Endodermal cell (in vitro differentiated cells): ENCODE measurements at regions not wholly inside any gene's neighbourhood (a gene's known extent, or its start where the extent isn't known, plus 50 kb on each side); places are given as distances from the start of the nearest gene placed in this dataset.

ENCODE experiments used
- DNase-seq: peaks from one replicate; pipeline ENCODE4 v3.0.0-alpha.2; 2017
- H3K27ac ChIP-seq: 2 replicates; pipeline ENCODE4 v1.5.1; 2013; ENCODE audit warnings: mild to moderate bottlenecking, low read depth, low read length, moderate library complexity
- H3K27me3 ChIP-seq: 2 replicates; pipeline ENCODE4 v1.6.1; 2013; ENCODE audit warnings: mild to moderate bottlenecking, low read length, moderate library complexity; ENCODE audit not compliant: insufficient read depth, control insufficient read depth, poor library complexity, severe bottlenecking
- H3K36me3 ChIP-seq: 2 replicates; pipeline ENCODE4 v1.7.0; 2013; ENCODE audit warnings: mild to moderate bottlenecking, low read length, moderate library complexity; ENCODE audit not compliant: control insufficient read depth, insufficient read depth
- H3K4me1 ChIP-seq: one replicate; pipeline ENCODE4 v1.7.0; 2013; ENCODE audit warnings: low read length; ENCODE audit not compliant: control insufficient read depth, insufficient read depth
- H3K4me3 ChIP-seq: 2 replicates; pipeline ENCODE4 v1.5.1; 2013; ENCODE audit warnings: mild to moderate bottlenecking, low read length, moderate library complexity
- H3K9ac ChIP-seq: 2 replicates; pipeline ENCODE4 v1.6.1; 2013; ENCODE audit warnings: mild to moderate bottlenecking, low read length, moderate library complexity; ENCODE audit not compliant: poor library complexity, severe bottlenecking; ENCODE audit errors: extremely low read depth
- H3K9me3 ChIP-seq: 2 replicates; pipeline ENCODE4 v1.6.1; 2013; ENCODE audit warnings: mild to moderate bottlenecking, low read length, moderate library complexity; ENCODE audit not compliant: control insufficient read depth
- H3K27ac Mint-ChIP-seq: 2 replicates; pipeline ENCODE4 v1.8.0; 2020; ENCODE audit warnings: mixed read lengths
- H3K27me3 Mint-ChIP-seq: 2 replicates; pipeline ENCODE4 v1.8.0; 2021; ENCODE audit warnings: mild to moderate bottlenecking, mixed read lengths; ENCODE audit not compliant: insufficient read depth
- H3K36me3 Mint-ChIP-seq: 2 replicates; pipeline ENCODE4 v1.8.0; 2020; ENCODE audit warnings: low read depth, mixed read lengths
- H3K4me1 Mint-ChIP-seq: 2 replicates; pipeline ENCODE4 v1.8.0; 2020; ENCODE audit warnings: mixed read lengths
- H3K4me3 Mint-ChIP-seq: 2 replicates; pipeline ENCODE4 v1.8.0; 2020; ENCODE audit warnings: mild to moderate bottlenecking, moderate library complexity, mixed read lengths
- H3K9me3 Mint-ChIP-seq: 2 replicates; pipeline ENCODE4 v1.8.0; 2020; ENCODE audit warnings: mild to moderate bottlenecking, mixed read lengths
- CTCF ChIP-seq: fragments of 200-600 bp; sonication (generic); conservative IDR thresholded peaks from 2 replicates; pipeline ENCODE4 v1.5.0; 2021; ENCODE audit warnings: antibody characterized with exemption, mild to moderate bottlenecking
- WGBS, 2 experiments: methylation state at CpG; one replicate each; pipeline versions ENCODE4 v1.1.5 to v1.1.7; 2013; ENCODE audit warnings: missing lambda C conversion rate in 2 of 2, mixed read lengths in 1 of 2; ENCODE audit not compliant: insufficient coverage in 1 of 2, insufficient read length in 1 of 2; 5-methylcytosine and 5-hydroxymethylcytosine counted together

GRCh38 chr5:124439609-124440008, 306.8 kb downstream of the ZNF608 start:
- Histone ChIP-seq H3K27ac (peak overlapping the region; percentile 65), H3K4me1 (peaks cover 3% of the 10 kb centered on the region), H3K9me3 (peaks cover 12% of the 10 kb centered on the region), H3K36me3 (no peaks in the 10 kb centered on the region), H3K4me3 (no peak overlapping the region), H3K27me3 (no peaks in the 10 kb centered on the region), H3K9ac (no peak overlapping the region)
- H3K9me3 Mint-ChIP-seq = peaks cover 19% of the 10 kb centered on the region
- no peak overlapping the region for H3K27ac Mint-ChIP-seq
- TF ChIP-seq CTCF = no peak
- peaks cover 32% of the 10 kb centered on the region for H3K4me1 Mint-ChIP-seq
- 90 to 100% methylated on average over 2 to 3 of the region's 3 CpGs for WGBS, 2 experiments
- no peak for DNase-seq
- no peak overlapping the region for H3K4me3 Mint-ChIP-seq
- H3K27me3 Mint-ChIP-seq = no peaks in the 10 kb centered on the region
- peaks cover 13% of the 10 kb centered on the region for H3K36me3 Mint-ChIP-seq

- H3K27me3 ChIP-seq = no peaks in the 10 kb centered on the region
- Mint-ChIP-seq H3K27me3 (no peaks in the 10 kb centered on the region), H3K4me1 (peaks cover 32% of the 10 kb centered on the region), H3K36me3 (peaks cover 13% of the 10 kb centered on the region), H3K4me3 (no peak overlapping the region), H3K9me3 (peaks cover 26% of the 10 kb centered on the region), H3K27ac (no peak overlapping the region)
- peak overlapping the region; percentile 65 for H3K27ac ChIP-seq
- no peak overlapping the region for H3K9ac ChIP-seq
- H3K9me3 ChIP-seq = peaks cover 18% of the 10 kb centered on the region
- WGBS, 2 experiments = 24% methylated on average over 5 of the region's 5 CpGs; no CpG with 5 or more reads in 1 of the 2 experiments
- no peak overlapping the region for H3K4me3 ChIP-seq
- H3K4me1 ChIP-seq = peaks cover 3% of the 10 kb centered on the region
- no peaks in the 10 kb centered on the region for H3K36me3 ChIP-seq
- no peak for DNase-seq
- TF ChIP-seq CTCF = no peak
Measured at GRCh38 chr5:124438903-124439281, 307.5 kb downstream of the ZNF608 start.

GRCh38 chr5:124438026-124438902, 308.2 kb downstream of the ZNF608 start:
- 80 to 89% methylated on average over 5 to 14 of the region's 14 CpGs for WGBS, 2 experiments
- no peaks in the 10 kb centered on the region for H3K36me3 ChIP-seq
- no peak overlapping the region for H3K4me3 Mint-ChIP-seq
- H3K9me3 Mint-ChIP-seq = peaks cover 28% of the 10 kb centered on the region
- no peaks in the 10 kb centered on the region for H3K27me3 Mint-ChIP-seq
- peaks cover 13% of the 10 kb centered on the region for H3K36me3 Mint-ChIP-seq
- H3K4me3 ChIP-seq = no peak overlapping the region
- peaks cover 32% of the 10 kb centered on the region for H3K4me1 Mint-ChIP-seq
- DNase-seq = no peak
- TF ChIP-seq CTCF = no peak
- peak overlapping the region; percentile 25 for H3K27ac ChIP-seq
- H3K9me3 ChIP-seq = peaks cover 18% of the 10 kb centered on the region
- H3K4me1 ChIP-seq = peaks cover 3% of the 10 kb centered on the region
- H3K9ac ChIP-seq = no peak overlapping the region
- H3K27me3 ChIP-seq = no peaks in the 10 kb centered on the region
- no peak overlapping the region for H3K27ac Mint-ChIP-seq
